ENCODE measurements at regions not wholly inside any gene's neighbourhood (a gene's known extent, or its start where the extent isn't known, plus 50 kb on each side); places are given as distances from the start of the nearest gene placed in this dataset.

DNA sequence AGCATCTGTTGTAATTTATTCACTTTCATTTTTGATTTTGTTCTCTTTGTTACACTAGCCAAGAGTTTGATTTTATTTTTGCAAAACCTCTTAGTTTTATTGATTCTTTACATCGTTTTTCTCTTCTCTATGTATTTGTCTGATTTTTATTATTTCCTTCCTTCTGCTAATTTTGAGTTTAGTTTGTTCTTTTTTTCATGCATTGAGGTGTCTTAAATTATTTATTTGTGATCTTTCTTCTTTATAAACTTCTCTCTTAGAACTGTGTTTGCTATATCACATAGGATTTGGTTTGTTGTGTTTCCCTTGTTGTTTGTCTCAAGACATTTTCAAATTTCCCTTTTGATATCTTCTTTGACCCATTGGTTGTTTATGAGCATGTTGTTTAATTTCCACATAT, 51.7 kb upstream of the NFKBIA start:
- Mint-ChIP-seq H3K4me1 (no peaks in the 10 kb centered on the region), H3K27me3 (ENCODE audit: low read depth in 2 of 2) (peaks cover 14 to 39% of the 10 kb centered on the region in 2 donors), H3K36me3 (peaks cover 7% of the 10 kb centered on the region), H3K27ac (no peak overlapping the region), H3K4me3 (no peak overlapping the region), H3K9me3 (peaks cover 2 to 6% of the 10 kb centered on the region in 2 donors)
- H3K27ac ChIP-seq (ENCODE audit: low read length): no peak overlapping the region
- no peaks in the 10 kb centered on the region for H3K36me3 ChIP-seq (ENCODE audit: control insufficient read depth, insufficient read depth, low read length)
- no peak overlapping the region for H3K4me3 ChIP-seq (ENCODE audit: low read length)
- H3K27me3 ChIP-seq (ENCODE audit: control insufficient read depth, insufficient read depth, low read length): no peaks in the 10 kb centered on the region
- H3K9me3 ChIP-seq (ENCODE audit: control insufficient read depth, insufficient read depth, low read length): peaks cover 13% of the 10 kb centered on the region
- TF ChIP-seq, protein P1, sequence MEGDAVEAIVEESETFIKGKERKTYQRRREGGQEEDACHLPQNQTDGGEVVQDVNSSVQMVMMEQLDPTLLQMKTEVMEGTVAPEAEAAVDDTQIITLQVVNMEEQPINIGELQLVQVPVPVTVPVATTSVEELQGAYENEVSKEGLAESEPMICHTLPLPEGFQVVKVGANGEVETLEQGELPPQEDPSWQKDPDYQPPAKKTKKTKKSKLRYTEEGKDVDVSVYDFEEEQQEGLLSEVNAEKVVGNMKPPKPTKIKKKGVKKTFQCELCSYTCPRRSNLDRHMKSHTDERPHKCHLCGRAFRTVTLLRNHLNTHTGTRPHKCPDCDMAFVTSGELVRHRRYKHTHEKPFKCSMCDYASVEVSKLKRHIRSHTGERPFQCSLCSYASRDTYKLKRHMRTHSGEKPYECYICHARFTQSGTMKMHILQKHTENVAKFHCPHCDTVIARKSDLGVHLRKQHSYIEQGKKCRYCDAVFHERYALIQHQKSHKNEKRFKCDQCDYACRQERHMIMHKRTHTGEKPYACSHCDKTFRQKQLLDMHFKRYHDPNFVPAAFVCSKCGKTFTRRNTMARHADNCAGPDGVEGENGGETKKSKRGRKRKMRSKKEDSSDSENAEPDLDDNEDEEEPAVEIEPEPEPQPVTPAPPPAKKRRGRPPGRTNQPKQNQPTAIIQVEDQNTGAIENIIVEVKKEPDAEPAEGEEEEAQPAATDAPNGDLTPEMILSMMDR (IDR thresholded peaks at IDR 0.05): no peak
- no peak for ATAC-seq
- no peaks in the 10 kb centered on the region for H3K4me1 ChIP-seq (ENCODE audit: control insufficient read depth, insufficient read depth, low read length)
- no CpG with 5 or more reads among the region's 1 CpG for WGBS (ENCODE audit: insufficient coverage)
- DNase-seq: no peak
- intact Hi-C loops (cut with micrococcal nuclease): no loop called here

DNA sequence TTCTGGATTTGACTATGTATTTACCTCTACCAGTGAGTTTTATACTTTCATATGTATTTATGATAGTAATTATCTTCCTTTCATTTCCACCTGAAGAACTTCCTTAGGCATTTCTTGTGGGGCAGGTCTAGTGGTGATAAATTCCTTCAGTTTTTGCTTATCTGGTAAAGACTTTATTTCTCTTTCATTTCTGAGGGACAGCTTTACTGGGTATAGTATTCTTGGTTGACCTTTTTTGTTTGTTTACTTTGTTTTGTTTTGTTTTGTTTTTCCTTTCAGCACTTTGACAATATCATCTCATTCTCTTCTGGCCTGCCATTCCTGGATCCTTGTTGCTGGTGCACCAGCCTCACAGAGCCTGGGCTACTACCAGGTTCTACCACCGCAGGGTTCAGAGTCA, 53.9 kb upstream of the NFKBIA start:
- Histone ChIP-seq H3K36me3 (ENCODE audit: control insufficient read depth, insufficient read depth, low read length) (no peaks in the 10 kb centered on the region), H3K27ac (ENCODE audit: low read length) (no peak overlapping the region), H3K9me3 (ENCODE audit: control insufficient read depth, insufficient read depth, low read length) (peaks cover 13% of the 10 kb centered on the region), H3K4me3 (ENCODE audit: low read length) (no peak overlapping the region), H3K27me3 (ENCODE audit: control insufficient read depth, insufficient read depth, low read length) (no peaks in the 10 kb centered on the region), H3K4me1 (ENCODE audit: control insufficient read depth, insufficient read depth, low read length) (no peaks in the 10 kb centered on the region)
- Mint-ChIP-seq H3K27me3 (ENCODE audit: low read depth in 2 of 2) (peaks cover 11 to 39% of the 10 kb centered on the region in 2 donors), H3K9me3 (peaks cover 2 to 6% of the 10 kb centered on the region in 2 donors), H3K36me3 (peaks cover 7% of the 10 kb centered on the region), H3K4me3 (no peak overlapping the region), H3K4me1 (no peaks in the 10 kb centered on the region), H3K27ac (no peak overlapping the region)
- ATAC-seq (no peak), DNase-seq (no peak)
- 97% methylated on average over 1 of the region's 1 CpG for WGBS (ENCODE audit: insufficient coverage)
- intact Hi-C loops (cut with micrococcal nuclease): no loop called here
- TF ChIP-seq, protein P1 (IDR thresholded peaks at IDR 0.05): no peak

DNA sequence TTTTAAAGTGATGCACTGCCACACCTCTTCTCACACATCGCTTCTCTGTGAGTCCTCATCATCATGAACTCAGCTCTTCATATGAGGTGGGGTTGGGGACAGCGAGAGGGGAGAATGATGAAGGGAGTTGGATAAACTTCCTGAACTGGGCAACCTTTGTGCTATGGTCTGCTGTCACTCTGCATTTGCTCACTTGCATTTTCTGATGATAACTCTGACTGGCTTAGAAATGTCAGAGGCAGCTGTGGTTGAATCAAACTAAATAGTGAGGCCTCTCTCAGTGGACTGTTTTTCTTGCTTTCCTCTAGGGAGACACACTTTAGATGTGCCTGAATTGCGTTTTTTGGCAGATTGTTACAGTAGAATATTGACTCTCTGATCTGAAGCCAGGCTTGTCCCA, 55.2 kb upstream of the NFKBIA start:
- Histone ChIP-seq H3K27ac (ENCODE audit: low read length) (no peak overlapping the region), H3K36me3 (ENCODE audit: control insufficient read depth, insufficient read depth, low read length) (no peaks in the 10 kb centered on the region), H3K4me3 (ENCODE audit: low read length) (no peak overlapping the region), H3K9me3 (ENCODE audit: control insufficient read depth, insufficient read depth, low read length) (peaks cover 13% of the 10 kb centered on the region), H3K4me1 (ENCODE audit: control insufficient read depth, insufficient read depth, low read length) (no peaks in the 10 kb centered on the region), H3K27me3 (ENCODE audit: control insufficient read depth, insufficient read depth, low read length) (no peaks in the 10 kb centered on the region)
- Mint-ChIP-seq H3K27ac (no peak overlapping the region), H3K27me3 (ENCODE audit: low read depth in 2 of 2) (peaks cover 12 to 39% of the 10 kb centered on the region in 2 donors), H3K9me3 (peaks cover 2 to 6% of the 10 kb centered on the region in 2 donors), H3K4me3 (no peak overlapping the region), H3K4me1 (no peaks in the 10 kb centered on the region), H3K36me3 (peaks cover 7% of the 10 kb centered on the region)
- no peak for ATAC-seq
- DNase-seq: no peak
- 93% methylated on average over 2 of the region's 3 CpGs for WGBS (ENCODE audit: insufficient coverage)
- intact Hi-C loops (cut with micrococcal nuclease): no loop called here
- TF ChIP-seq, protein P1 (IDR thresholded peaks at IDR 0.05): no peak

DNA sequence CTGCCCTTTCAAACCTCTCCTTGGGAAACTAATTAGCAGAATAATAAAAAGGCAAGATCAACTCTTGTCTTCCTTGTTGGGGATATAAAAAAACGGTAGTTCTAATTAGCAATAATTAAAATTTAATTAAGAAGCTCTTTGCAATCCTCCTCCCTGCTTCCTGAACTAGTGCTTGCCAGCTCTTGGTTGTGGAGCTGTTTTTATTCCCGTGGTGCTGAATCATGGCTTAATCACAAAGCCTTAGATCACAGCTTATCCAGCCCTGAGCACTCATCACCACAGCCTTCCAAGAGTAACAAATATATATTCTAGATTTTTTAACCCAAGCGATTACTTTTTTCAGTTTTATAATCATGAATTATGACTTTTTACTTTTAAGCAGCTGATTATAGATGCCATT, 63.2 kb upstream of the INSM2 start:
- Mint-ChIP-seq H3K9me3 (no peaks in the 10 kb centered on the region), H3K36me3 (no peaks in the 10 kb centered on the region), H3K4me3 (no peak overlapping the region), H3K4me1 (no peaks in the 10 kb centered on the region), H3K27me3 (ENCODE audit: low read depth in 2 of 2) (peaks cover 27 to 52% of the 10 kb centered on the region in 2 donors), H3K27ac (no peak overlapping the region)
- Histone ChIP-seq H3K27me3 (ENCODE audit: control insufficient read depth, insufficient read depth, low read length) (peaks cover 8% of the 10 kb centered on the region), H3K36me3 (ENCODE audit: control insufficient read depth, insufficient read depth, low read length) (no peaks in the 10 kb centered on the region), H3K4me3 (ENCODE audit: low read length) (no peak overlapping the region), H3K9me3 (ENCODE audit: control insufficient read depth, insufficient read depth, low read length) (no peaks in the 10 kb centered on the region), H3K4me1 (ENCODE audit: control insufficient read depth, insufficient read depth, low read length) (no peaks in the 10 kb centered on the region), H3K27ac (ENCODE audit: low read length) (no peak overlapping the region)
- ATAC-seq (no peak), DNase-seq (no peak)
- intact Hi-C loops (cut with micrococcal nuclease): no loop called here
- TF ChIP-seq, protein P1 (IDR thresholded peaks at IDR 0.05): no peak
- 29% methylated on average over 1 of the region's 3 CpGs for WGBS (ENCODE audit: insufficient coverage)
